Loucy (cell line): ENCODE measurements at regions not wholly inside any gene's neighbourhood (a gene's known extent, or its start where the extent isn't known, plus 50 kb on each side); places are given as distances from the start of the nearest gene placed in this dataset.

Experiments used
- H2AFZ ChIP-seq: fragments of 200-600 bp; sonication (generic); 2 replicates; pipeline ENCODE4 v1.6.0; 2016; ENCODE audit warnings: antibody characterized with exemption, mild to moderate bottlenecking, low read length, moderate library complexity
- H3F3A ChIP-seq: fragments of 200-600 bp; 2 replicates; pipeline ENCODE4 v1.6.0; 2016; ENCODE audit warnings: antibody characterized with exemption, low read depth, mild to moderate bottlenecking
- H3K27me3 ChIP-seq: fragments of 200-600 bp; sonication (generic); 2 replicates; pipeline ENCODE4 v1.6.1; 2014; ENCODE audit warnings: low read length, mild to moderate bottlenecking; ENCODE audit not compliant: insufficient read depth, poor library complexity, severe bottlenecking
- H3K36me3 ChIP-seq: fragments of 200-600 bp; sonication (generic); 2 replicates; pipeline ENCODE4 v1.6.1; 2016; ENCODE audit warnings: low read length; ENCODE audit not compliant: insufficient read depth
- H3K4me1 ChIP-seq: fragments of 200-600 bp; sonication (generic); 2 replicates; pipeline ENCODE4 v1.5.1; 2014; ENCODE audit warnings: low read length, mild to moderate bottlenecking; ENCODE audit not compliant: insufficient read depth, poor library complexity, severe bottlenecking
- H3K4me2 ChIP-seq: fragments of 200-600 bp; sonication (generic); 2 replicates; pipeline ENCODE4 v1.6.0; 2014; ENCODE audit warnings: antibody characterized with exemption, low read length, low read depth, mild to moderate bottlenecking; ENCODE audit not compliant: poor library complexity, severe bottlenecking
- H3K4me3 ChIP-seq: fragments of 200-600 bp; sonication (generic); 2 replicates; pipeline ENCODE4 v1.5.1; 2014; ENCODE audit warnings: low read length, mild to moderate bottlenecking, mixed read lengths; ENCODE audit not compliant: poor library complexity, severe bottlenecking
- H3K79me2 ChIP-seq: fragments of 200-600 bp; sonication (generic); 2 replicates; pipeline ENCODE4 v1.6.1; 2014; ENCODE audit warnings: low read length; ENCODE audit not compliant: insufficient read depth
- H3K9ac ChIP-seq: fragments of 200-600 bp; sonication (generic); 2 replicates; pipeline ENCODE4 v1.6.0; 2014; ENCODE audit warnings: mild to moderate bottlenecking, low read depth, low read length, moderate library complexity; ENCODE audit not compliant: poor library complexity, severe bottlenecking
- H3K9me2 ChIP-seq: fragments of 200-600 bp; sonication (generic); replicated peaks from 2 replicates; pipeline ENCODE4 v1.6.1; 2016; ENCODE audit warnings: low read depth, low read length, mixed read lengths
- H3K9me3 ChIP-seq: fragments of 200-600 bp; sonication (generic); 2 replicates; pipeline ENCODE4 v1.6.1; 2014; ENCODE audit warnings: mild to moderate bottlenecking, antibody characterized with exemption, low read length, low read depth; ENCODE audit not compliant: insufficient read depth
- H4K20me1 ChIP-seq: fragments of 200-600 bp; sonication (generic); 2 replicates; pipeline ENCODE4 v1.6.0; 2014; ENCODE audit warnings: antibody characterized with exemption, low read length, mild to moderate bottlenecking; ENCODE audit not compliant: insufficient read depth, poor library complexity, severe bottlenecking
- CTCF ChIP-seq: fragments of 200-600 bp; sonication (generic); conservative IDR thresholded peaks from 2 replicates; pipeline ENCODE4 v1.5.1; 2014; ENCODE audit warnings: mild to moderate bottlenecking, antibody characterized with exemption, low read length
- EZH2phosphoT487 ChIP-seq: fragments of 200-600 bp; IDR thresholded peaks from 2 replicates; pipeline ENCODE4 v1.6.1; 2018; ENCODE audit warnings: antibody characterized with exemption, mild to moderate bottlenecking, moderate library complexity, borderline replicate concordance

- Histone ChIP-seq H3K27me3 (no peaks in the 10 kb centered on the region), H3K9me3 (no peaks in the 10 kb centered on the region), H3K4me1 (no peaks in the 10 kb centered on the region), H3K36me3 (no peaks in the 10 kb centered on the region), H3K4me2 (no peak overlapping the region), H3K4me3 (no peak overlapping the region), H4K20me1 (no peaks in the 10 kb centered on the region), H3K9me2 (no peaks in the 10 kb centered on the region), H3F3A (no peaks in the 10 kb centered on the region), H3K79me2 (no peaks in the 10 kb centered on the region), H2AFZ (no peak overlapping the region), H3K9ac (no peak overlapping the region)
- TF ChIP-seq EZH2phosphoT487: no peak
- TF ChIP-seq CTCF: no peak
Observed at GRCh38 chr3:150223558-150223957, 184.5 kb upstream of the TSC22D2 start.

- no peak for TF ChIP-seq CTCF
- no peak for TF ChIP-seq EZH2phosphoT487
Observed at GRCh38 chr3:150222691-150223489, 185.2 kb upstream of the TSC22D2 start.

GRCh38 chr3:150221904-150222523, 186.1 kb upstream of the TSC22D2 start:
- H3F3A ChIP-seq: no peaks in the 10 kb centered on the region
- H2AFZ ChIP-seq: peak overlapping the region; percentile 44; the same call in 1 of the 2 replicates
- H3K79me2 ChIP-seq: no peaks in the 10 kb centered on the region
- H3K4me2 ChIP-seq: no peak overlapping the region
- H3K9me2 ChIP-seq: no peaks in the 10 kb centered on the region
- no peaks in the 10 kb centered on the region for H3K36me3 ChIP-seq
- H3K9me3 ChIP-seq: no peaks in the 10 kb centered on the region
- no peaks in the 10 kb centered on the region for H4K20me1 ChIP-seq
- TF ChIP-seq CTCF (no peak), EZH2phosphoT487 (no peak)
- H3K4me1 ChIP-seq: no peaks in the 10 kb centered on the region
- no peak overlapping the region for H3K9ac ChIP-seq
- no peaks in the 10 kb centered on the region for H3K27me3 ChIP-seq
- no peak overlapping the region for H3K4me3 ChIP-seq

More at GRCh38 chr3:150222691-150223489, 185.2 kb upstream of the TSC22D2 start:
- Histone ChIP-seq H3K27me3 (no peaks in the 10 kb centered on the region), H4K20me1 (no peaks in the 10 kb centered on the region), H3K36me3 (no peaks in the 10 kb centered on the region), H3K9me3 (no peaks in the 10 kb centered on the region), H3F3A (no peaks in the 10 kb centered on the region), H3K9ac (no peak overlapping the region), H3K4me3 (no peak overlapping the region), H3K4me2 (no peak overlapping the region), H3K9me2 (no peaks in the 10 kb centered on the region), H3K4me1 (no peaks in the 10 kb centered on the region), H2AFZ (no peak overlapping the region), H3K79me2 (no peaks in the 10 kb centered on the region)
